ENCODE measurements at regions not wholly inside any gene's neighbourhood (a gene's known extent, or its start where the extent isn't known, plus 50 kb on each side); places are given as distances from the start of the nearest gene placed in this dataset.

DNA sequence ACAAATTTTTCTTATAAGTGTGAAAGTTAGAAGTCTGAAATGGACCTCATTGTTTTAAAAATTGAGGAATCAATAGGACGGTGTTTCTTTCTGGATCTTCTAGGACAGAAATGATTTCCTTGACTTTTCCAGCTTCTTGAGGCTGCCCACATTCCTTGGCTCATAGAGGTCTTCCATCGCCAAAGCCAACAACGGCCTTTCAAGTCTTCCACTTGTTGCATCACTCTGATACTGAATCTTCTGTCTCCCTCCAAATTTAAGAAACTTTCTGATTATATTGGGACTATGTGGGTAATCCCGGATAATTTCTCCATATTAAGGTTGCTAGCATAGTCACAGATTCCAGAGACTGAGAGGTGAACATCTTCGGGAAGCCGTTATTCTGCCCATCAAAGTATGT, 595.4 kb upstream of the ADAMTS5 start:
- Histone ChIP-seq H3K36me3 (ENCODE audit: control insufficient read depth, insufficient read depth, low read length) (no peaks in the 10 kb centered on the region), H3K27me3 (ENCODE audit: control insufficient read depth, insufficient read depth, low read length) (no peaks in the 10 kb centered on the region), H3K4me3 (ENCODE audit: low read depth in 2 of 2, low read length in 2 of 2) (no peak overlapping the region), H3K9me3 (ENCODE audit: control insufficient read depth, insufficient read depth, low read depth, low read length) (no peaks in the 10 kb centered on the region), H3K27ac (ENCODE audit: low read length) (no peak overlapping the region), H3K4me1 (ENCODE audit: control insufficient read depth, insufficient read depth, low read length) (no peaks in the 10 kb centered on the region)
- BruUV-seq (replicated peaks) = no TSS peak
- no peak for ATAC-seq
- intact Hi-C loops (cut with micrococcal nuclease; ENCODE audit: unreplicated experiment) (no loop called here), in situ Hi-C loops (cut with HindIII; ENCODE audit: low pct_unique_long_range_greater_than_20kb, low sequenced_read_pairs) (no loop called here)
- TF ChIP-seq TCF7L2 (IDR thresholded peaks at IDR 0.05; ENCODE audit: low read depth, low read length) = no peak
- TF ChIP-seq, protein P1, sequence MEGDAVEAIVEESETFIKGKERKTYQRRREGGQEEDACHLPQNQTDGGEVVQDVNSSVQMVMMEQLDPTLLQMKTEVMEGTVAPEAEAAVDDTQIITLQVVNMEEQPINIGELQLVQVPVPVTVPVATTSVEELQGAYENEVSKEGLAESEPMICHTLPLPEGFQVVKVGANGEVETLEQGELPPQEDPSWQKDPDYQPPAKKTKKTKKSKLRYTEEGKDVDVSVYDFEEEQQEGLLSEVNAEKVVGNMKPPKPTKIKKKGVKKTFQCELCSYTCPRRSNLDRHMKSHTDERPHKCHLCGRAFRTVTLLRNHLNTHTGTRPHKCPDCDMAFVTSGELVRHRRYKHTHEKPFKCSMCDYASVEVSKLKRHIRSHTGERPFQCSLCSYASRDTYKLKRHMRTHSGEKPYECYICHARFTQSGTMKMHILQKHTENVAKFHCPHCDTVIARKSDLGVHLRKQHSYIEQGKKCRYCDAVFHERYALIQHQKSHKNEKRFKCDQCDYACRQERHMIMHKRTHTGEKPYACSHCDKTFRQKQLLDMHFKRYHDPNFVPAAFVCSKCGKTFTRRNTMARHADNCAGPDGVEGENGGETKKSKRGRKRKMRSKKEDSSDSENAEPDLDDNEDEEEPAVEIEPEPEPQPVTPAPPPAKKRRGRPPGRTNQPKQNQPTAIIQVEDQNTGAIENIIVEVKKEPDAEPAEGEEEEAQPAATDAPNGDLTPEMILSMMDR (IDR thresholded peaks at IDR 0.05) = no peak
- TF ChIP-seq, protein P2, sequence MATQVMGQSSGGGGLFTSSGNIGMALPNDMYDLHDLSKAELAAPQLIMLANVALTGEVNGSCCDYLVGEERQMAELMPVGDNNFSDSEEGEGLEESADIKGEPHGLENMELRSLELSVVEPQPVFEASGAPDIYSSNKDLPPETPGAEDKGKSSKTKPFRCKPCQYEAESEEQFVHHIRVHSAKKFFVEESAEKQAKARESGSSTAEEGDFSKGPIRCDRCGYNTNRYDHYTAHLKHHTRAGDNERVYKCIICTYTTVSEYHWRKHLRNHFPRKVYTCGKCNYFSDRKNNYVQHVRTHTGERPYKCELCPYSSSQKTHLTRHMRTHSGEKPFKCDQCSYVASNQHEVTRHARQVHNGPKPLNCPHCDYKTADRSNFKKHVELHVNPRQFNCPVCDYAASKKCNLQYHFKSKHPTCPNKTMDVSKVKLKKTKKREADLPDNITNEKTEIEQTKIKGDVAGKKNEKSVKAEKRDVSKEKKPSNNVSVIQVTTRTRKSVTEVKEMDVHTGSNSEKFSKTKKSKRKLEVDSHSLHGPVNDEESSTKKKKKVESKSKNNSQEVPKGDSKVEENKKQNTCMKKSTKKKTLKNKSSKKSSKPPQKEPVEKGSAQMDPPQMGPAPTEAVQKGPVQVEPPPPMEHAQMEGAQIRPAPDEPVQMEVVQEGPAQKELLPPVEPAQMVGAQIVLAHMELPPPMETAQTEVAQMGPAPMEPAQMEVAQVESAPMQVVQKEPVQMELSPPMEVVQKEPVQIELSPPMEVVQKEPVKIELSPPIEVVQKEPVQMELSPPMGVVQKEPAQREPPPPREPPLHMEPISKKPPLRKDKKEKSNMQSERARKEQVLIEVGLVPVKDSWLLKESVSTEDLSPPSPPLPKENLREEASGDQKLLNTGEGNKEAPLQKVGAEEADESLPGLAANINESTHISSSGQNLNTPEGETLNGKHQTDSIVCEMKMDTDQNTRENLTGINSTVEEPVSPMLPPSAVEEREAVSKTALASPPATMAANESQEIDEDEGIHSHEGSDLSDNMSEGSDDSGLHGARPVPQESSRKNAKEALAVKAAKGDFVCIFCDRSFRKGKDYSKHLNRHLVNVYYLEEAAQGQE (IDR thresholded peaks at IDR 0.05; ENCODE audit: insufficient read depth in 1 of 2, low read depth in 2 of 2, low read length in 1 of 2) = no peak
- TF ChIP-seq POLR2AphosphoS5 (IDR thresholded peaks at IDR 0.05; ENCODE audit: low read depth, low read length) = no peak
- TF ChIP-seq SIN3A (IDR thresholded peaks at IDR 0.05; ENCODE audit: borderline replicate concordance, insufficient read depth, low read depth, low read length) = no peak
- ChIA-PET POLR2A (no interaction called here), CTCF (no interaction called here)
- DNase-seq (ENCODE audit: low read depth, low spot score) = no peak

DNA sequence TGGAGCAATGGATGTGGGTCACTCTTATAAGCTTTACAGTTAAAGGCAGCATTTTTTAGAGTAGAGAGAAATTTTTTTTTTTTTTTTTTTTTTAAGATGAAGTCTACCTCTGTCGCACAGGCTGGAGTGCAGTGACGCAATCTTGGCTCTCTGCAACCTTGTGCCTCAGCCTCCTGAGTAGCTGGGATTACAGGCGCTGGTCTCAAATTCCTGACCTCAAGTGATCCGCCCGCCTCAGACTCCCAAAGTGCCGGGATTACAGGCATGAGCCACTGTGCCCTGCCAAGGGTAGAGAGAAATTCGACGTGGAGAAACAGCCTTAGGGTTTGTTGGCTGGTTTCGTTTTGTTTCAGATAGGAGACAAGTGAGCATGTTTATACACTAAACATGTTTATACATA, 594.2 kb upstream of the ADAMTS5 start:
- TF ChIP-seq, protein P2 (IDR thresholded peaks at IDR 0.05; ENCODE audit: insufficient read depth in 1 of 2, low read depth in 2 of 2, low read length in 1 of 2) = no peak
- TF ChIP-seq POLR2AphosphoS5 (IDR thresholded peaks at IDR 0.05; ENCODE audit: low read depth, low read length) (no peak), TCF7L2 (IDR thresholded peaks at IDR 0.05; ENCODE audit: low read depth, low read length) (no peak)
- TF ChIP-seq, protein P1 (IDR thresholded peaks at IDR 0.05) = no peak
- no peak for DNase-seq (ENCODE audit: low read depth, low spot score)
- intact Hi-C loops (cut with micrococcal nuclease; ENCODE audit: unreplicated experiment) (no loop called here), in situ Hi-C loops (cut with HindIII; ENCODE audit: low pct_unique_long_range_greater_than_20kb, low sequenced_read_pairs) (no loop called here)
- no peak for ATAC-seq
- Histone ChIP-seq H3K4me3 (ENCODE audit: low read depth in 2 of 2, low read length in 2 of 2) (no peak overlapping the region), H3K27ac (ENCODE audit: low read length) (no peak overlapping the region), H3K4me1 (ENCODE audit: control insufficient read depth, insufficient read depth, low read length) (no peaks in the 10 kb centered on the region), H3K9me3 (ENCODE audit: control insufficient read depth, insufficient read depth, low read depth, low read length) (no peaks in the 10 kb centered on the region), H3K27me3 (ENCODE audit: control insufficient read depth, insufficient read depth, low read length) (no peaks in the 10 kb centered on the region), H3K36me3 (ENCODE audit: control insufficient read depth, insufficient read depth, low read length) (no peaks in the 10 kb centered on the region)
- BruUV-seq (replicated peaks) = no TSS peak
- POLR2A ChIA-PET = no interaction called here
- CTCF ChIA-PET = no interaction called here
